ENCODE measurements at regions not wholly inside any gene's neighbourhood (a gene's known extent, or its start where the extent isn't known, plus 50 kb on each side); places are given as distances from the start of the nearest gene placed in this dataset.
A peak's percentile ranks its signal among the peaks of the same experiment; 100 is the strongest.

DNA sequence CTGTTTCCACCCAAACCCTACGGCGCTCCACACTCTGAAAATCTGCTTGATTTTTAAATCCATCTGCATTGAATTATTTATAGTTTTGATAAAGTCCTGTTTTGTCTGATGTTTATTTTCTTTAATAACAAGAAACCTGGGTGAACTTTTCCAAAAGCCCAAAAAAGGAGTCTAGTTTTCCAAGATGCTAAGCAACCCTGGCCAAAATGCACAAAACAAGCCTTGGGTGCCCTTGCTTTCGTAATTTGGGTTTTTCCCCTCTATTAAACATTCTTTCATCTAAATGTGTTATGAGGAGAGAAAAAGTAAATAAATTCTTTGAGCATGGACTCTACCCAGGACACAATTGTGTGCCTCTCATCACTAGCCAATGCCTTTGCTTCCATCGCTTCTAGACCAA is 468.9 kb downstream of the MCTP2 start:
- TF ChIP-seq, protein P1, sequence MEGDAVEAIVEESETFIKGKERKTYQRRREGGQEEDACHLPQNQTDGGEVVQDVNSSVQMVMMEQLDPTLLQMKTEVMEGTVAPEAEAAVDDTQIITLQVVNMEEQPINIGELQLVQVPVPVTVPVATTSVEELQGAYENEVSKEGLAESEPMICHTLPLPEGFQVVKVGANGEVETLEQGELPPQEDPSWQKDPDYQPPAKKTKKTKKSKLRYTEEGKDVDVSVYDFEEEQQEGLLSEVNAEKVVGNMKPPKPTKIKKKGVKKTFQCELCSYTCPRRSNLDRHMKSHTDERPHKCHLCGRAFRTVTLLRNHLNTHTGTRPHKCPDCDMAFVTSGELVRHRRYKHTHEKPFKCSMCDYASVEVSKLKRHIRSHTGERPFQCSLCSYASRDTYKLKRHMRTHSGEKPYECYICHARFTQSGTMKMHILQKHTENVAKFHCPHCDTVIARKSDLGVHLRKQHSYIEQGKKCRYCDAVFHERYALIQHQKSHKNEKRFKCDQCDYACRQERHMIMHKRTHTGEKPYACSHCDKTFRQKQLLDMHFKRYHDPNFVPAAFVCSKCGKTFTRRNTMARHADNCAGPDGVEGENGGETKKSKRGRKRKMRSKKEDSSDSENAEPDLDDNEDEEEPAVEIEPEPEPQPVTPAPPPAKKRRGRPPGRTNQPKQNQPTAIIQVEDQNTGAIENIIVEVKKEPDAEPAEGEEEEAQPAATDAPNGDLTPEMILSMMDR (IDR thresholded peaks at IDR 0.05; ENCODE audit: unreplicated experiment): no peak
- BruUV-seq (replicated peaks): no TSS peak
- ChIA-PET CTCF (interaction anchor here (0.6 kb wide), 1 partner anchor 15 kb away, joined by 3 read pairs; no protein-coding TSS in a partner anchor), POLR2A (no interaction called here)
- no peaks in the 10 kb centered on the region for H3K9me3 Mint-ChIP-seq (ENCODE audit: unreplicated experiment)
- H3K4me3 Mint-ChIP-seq (ENCODE audit: unreplicated experiment): no peak overlapping the region
- H3K27ac Mint-ChIP-seq (ENCODE audit: low read depth, unreplicated experiment): peak overlapping the region; percentile 86
- no peaks in the 10 kb centered on the region for H3K36me3 Mint-ChIP-seq (ENCODE audit: insufficient read depth, unreplicated experiment)
- DNase-seq (ENCODE audit: unreplicated experiment): no peak
- H3K27me3 Mint-ChIP-seq (ENCODE audit: insufficient read depth, unreplicated experiment): no peaks in the 10 kb centered on the region
- intact Hi-C loops (cut with micrococcal nuclease): no loop called here
- H3K4me1 Mint-ChIP-seq (ENCODE audit: insufficient read depth, unreplicated experiment): no peaks in the 10 kb centered on the region

DNA sequence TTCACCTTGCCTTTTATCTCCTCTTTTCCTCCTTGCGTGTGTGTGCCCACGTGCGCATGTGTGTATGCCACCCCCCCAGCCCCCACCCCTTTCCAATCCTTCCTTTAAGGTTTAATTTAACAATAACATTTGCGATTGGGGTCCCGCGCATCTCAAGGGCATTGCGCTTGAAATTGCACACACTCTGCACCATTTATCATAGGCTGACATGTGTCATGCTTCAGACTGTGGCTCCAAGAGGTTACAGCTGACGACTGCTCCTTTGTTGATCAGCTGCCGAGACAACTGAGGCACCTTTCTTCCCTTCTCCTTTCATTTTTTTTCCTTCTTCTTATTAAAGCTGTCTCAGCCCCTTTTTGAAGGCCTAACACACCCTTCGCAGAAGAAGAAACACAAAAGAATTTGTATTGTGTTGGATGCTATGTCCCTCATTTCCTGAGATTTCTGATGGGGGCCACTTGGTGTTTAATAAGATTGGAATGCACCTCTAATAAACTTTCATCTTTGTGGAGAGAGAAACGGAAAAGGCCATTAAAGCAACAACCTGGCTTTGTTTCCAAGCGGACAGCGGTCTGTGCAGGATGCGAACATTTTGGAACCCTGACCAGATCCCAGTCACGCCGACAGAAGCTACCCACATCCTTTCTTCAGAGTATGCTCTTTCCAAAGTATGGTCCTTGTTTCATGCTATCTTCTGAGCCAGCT is 470.1 kb downstream of the MCTP2 start:
- Mint-ChIP-seq H3K27ac (ENCODE audit: low read depth, unreplicated experiment) (no peak overlapping the region), H3K4me1 (ENCODE audit: insufficient read depth, unreplicated experiment) (no peaks in the 10 kb centered on the region), H3K27me3 (ENCODE audit: insufficient read depth, unreplicated experiment) (no peaks in the 10 kb centered on the region), H3K9me3 (ENCODE audit: unreplicated experiment) (no peaks in the 10 kb centered on the region), H3K4me3 (ENCODE audit: unreplicated experiment) (no peak overlapping the region), H3K36me3 (ENCODE audit: insufficient read depth, unreplicated experiment) (no peaks in the 10 kb centered on the region)
- no peak for DNase-seq (ENCODE audit: unreplicated experiment)
- ChIA-PET POLR2A (interaction anchor here (0.5 to 0.9 kb wide), 2 partner anchors 11 to 42 kb away, joined by 3 to 4 read pairs; no protein-coding TSS in a partner anchor), CTCF (no interaction called here)
- intact Hi-C loops (cut with micrococcal nuclease): no loop called here
- TF ChIP-seq, protein P1 (IDR thresholded peaks at IDR 0.05; ENCODE audit: unreplicated experiment): no peak
- no TSS peak for BruUV-seq (replicated peaks)

DNA sequence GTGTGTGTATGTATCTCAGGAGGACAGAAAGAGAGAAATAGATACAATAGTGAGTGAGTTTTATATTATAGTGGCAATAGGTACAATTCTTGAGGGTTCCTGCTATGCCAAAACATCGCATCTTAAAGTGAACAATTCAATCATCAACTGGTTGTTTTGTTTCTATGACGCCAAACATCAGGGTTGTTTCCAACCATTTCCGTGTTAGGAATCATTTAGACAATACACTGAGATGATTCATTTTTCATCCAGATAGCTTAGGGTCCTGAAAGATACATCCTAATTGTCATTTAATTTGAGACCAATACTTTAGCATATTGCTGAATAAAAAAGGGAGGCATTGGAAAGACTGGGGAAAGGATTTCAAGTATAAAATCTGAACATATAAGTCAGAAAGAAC is 472.2 kb downstream of the MCTP2 start:
- Mint-ChIP-seq H3K4me3 (ENCODE audit: unreplicated experiment) (no peak overlapping the region), H3K27ac (ENCODE audit: low read depth, unreplicated experiment) (no peak overlapping the region), H3K9me3 (ENCODE audit: unreplicated experiment) (no peaks in the 10 kb centered on the region), H3K4me1 (ENCODE audit: insufficient read depth, unreplicated experiment) (no peaks in the 10 kb centered on the region), H3K36me3 (ENCODE audit: insufficient read depth, unreplicated experiment) (no peaks in the 10 kb centered on the region), H3K27me3 (ENCODE audit: insufficient read depth, unreplicated experiment) (no peaks in the 10 kb centered on the region)
- no peak for DNase-seq (ENCODE audit: unreplicated experiment)
- intact Hi-C loops (cut with micrococcal nuclease): no loop called here
- TF ChIP-seq, protein P1 (IDR thresholded peaks at IDR 0.05; ENCODE audit: unreplicated experiment): no peak
- no TSS peak for BruUV-seq (replicated peaks)
- CTCF ChIA-PET: no interaction called here
- POLR2A ChIA-PET: interaction anchor here (1.7 kb wide), 1 partner anchor 25 kb away, joined by 4 read pairs; no protein-coding TSS in a partner anchor

DNA sequence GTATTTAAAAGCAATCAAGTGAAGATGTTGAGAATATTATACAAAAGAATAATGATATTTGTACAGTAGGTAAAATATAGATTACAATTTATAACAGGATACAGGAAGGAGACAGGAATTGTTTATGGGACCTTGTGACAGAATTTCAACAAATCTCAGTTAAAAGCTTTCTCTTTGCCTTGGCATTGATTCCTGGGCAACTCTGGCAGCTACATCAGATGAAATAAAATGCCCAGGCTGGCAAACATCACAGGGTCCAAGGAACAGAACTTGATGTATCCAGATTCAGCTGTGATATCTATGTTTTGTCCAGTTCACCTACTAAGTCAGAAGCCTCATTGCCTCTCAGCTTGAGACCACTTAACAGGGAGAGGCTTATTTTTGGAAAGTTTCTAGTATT is 473.1 kb downstream of the MCTP2 start:
- ChIA-PET CTCF (interaction anchor here (1.3 kb wide), 1 partner anchor 14 kb away, joined by 3 read pairs; no protein-coding TSS in a partner anchor), POLR2A (interaction anchor here (1.1 to 1.7 kb wide), 2 partner anchors 19 to 26 kb away, joined by 4 to 6 read pairs; no protein-coding TSS in a partner anchor)
- no peaks in the 10 kb centered on the region for H3K4me1 Mint-ChIP-seq (ENCODE audit: insufficient read depth, unreplicated experiment)
- H3K9me3 Mint-ChIP-seq (ENCODE audit: unreplicated experiment): no peaks in the 10 kb centered on the region
- intact Hi-C loops (cut with micrococcal nuclease): no loop called here
- no TSS peak for BruUV-seq (replicated peaks)
- no peak overlapping the region for H3K4me3 Mint-ChIP-seq (ENCODE audit: unreplicated experiment)
- no peaks in the 10 kb centered on the region for H3K27me3 Mint-ChIP-seq (ENCODE audit: insufficient read depth, unreplicated experiment)
- H3K36me3 Mint-ChIP-seq (ENCODE audit: insufficient read depth, unreplicated experiment): no peaks in the 10 kb centered on the region
- H3K27ac Mint-ChIP-seq (ENCODE audit: low read depth, unreplicated experiment): no peak overlapping the region
- no peak for DNase-seq (ENCODE audit: unreplicated experiment)
- TF ChIP-seq, protein P1 (IDR thresholded peaks at IDR 0.05; ENCODE audit: unreplicated experiment): no peak

Measured in MCF 10A (cell line).